ENCODE measurements at regions not wholly inside any gene's neighbourhood (a gene's known extent, or its start where the extent isn't known, plus 50 kb on each side); places are given as distances from the start of the nearest gene placed in this dataset.

DNA sequence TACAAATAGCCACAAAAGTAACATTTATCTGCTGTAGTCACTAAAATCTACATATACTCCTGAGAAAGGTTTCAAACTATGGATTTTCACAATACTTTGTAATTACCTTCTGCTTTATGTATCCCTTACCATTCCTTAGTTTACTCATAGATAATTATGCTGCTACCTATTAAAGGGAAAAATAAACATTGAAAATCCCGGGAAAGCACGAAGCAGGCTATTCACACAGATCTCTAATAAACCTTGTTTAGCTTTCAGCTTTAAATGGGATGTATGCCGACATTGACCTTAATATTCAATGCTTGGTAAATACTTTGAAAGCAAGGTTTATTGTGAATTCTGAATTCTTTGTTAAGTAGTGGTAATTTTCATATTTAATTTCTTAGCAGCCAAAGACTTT lies 58.5 kb upstream of the SMIM30 start:
- TF ChIP-seq, protein P1, sequence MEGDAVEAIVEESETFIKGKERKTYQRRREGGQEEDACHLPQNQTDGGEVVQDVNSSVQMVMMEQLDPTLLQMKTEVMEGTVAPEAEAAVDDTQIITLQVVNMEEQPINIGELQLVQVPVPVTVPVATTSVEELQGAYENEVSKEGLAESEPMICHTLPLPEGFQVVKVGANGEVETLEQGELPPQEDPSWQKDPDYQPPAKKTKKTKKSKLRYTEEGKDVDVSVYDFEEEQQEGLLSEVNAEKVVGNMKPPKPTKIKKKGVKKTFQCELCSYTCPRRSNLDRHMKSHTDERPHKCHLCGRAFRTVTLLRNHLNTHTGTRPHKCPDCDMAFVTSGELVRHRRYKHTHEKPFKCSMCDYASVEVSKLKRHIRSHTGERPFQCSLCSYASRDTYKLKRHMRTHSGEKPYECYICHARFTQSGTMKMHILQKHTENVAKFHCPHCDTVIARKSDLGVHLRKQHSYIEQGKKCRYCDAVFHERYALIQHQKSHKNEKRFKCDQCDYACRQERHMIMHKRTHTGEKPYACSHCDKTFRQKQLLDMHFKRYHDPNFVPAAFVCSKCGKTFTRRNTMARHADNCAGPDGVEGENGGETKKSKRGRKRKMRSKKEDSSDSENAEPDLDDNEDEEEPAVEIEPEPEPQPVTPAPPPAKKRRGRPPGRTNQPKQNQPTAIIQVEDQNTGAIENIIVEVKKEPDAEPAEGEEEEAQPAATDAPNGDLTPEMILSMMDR (IDR thresholded peaks at IDR 0.05; ENCODE audit: low read length) = no peak
- TF ChIP-seq EZH2 (optimal IDR thresholded peaks at IDR 0.05; ENCODE audit: low read depth, low read length) = no peak
- no peak for TF ChIP-seq EZH2phosphoT487 (IDR thresholded peaks at IDR 0.05; ENCODE audit: low read length)
